ENCODE measurements at regions not wholly inside any gene's neighbourhood (a gene's known extent, or its start where the extent isn't known, plus 50 kb on each side); places are given as distances from the start of the nearest gene placed in this dataset.

DNA sequence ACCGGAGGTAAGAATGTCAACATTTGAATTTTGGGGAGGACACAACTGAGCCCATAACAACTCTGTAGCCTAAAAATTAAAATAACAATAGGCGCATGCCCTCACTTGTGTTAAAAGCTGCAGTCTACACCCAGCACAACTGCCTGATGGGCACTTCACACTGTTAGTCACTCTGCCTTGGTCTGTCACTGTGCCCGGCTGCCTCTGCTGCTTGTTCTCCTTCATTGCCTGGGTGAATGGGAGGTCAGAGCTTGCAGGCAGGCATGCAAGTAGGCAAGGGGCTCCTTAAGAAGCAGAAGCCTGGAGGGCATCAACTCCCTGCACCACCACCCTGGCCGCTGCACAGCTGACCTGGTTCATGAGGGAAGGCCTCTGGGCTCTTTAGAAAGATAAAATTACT lies 374.8 kb downstream of the MID1IP1 start:
- H3K27ac ChIP-seq: no peak overlapping the region
- DNase-seq (ENCODE audit: low spot score): no peak
- no peak overlapping the region for H3K4me3 ChIP-seq
- TF ChIP-seq, protein P1, sequence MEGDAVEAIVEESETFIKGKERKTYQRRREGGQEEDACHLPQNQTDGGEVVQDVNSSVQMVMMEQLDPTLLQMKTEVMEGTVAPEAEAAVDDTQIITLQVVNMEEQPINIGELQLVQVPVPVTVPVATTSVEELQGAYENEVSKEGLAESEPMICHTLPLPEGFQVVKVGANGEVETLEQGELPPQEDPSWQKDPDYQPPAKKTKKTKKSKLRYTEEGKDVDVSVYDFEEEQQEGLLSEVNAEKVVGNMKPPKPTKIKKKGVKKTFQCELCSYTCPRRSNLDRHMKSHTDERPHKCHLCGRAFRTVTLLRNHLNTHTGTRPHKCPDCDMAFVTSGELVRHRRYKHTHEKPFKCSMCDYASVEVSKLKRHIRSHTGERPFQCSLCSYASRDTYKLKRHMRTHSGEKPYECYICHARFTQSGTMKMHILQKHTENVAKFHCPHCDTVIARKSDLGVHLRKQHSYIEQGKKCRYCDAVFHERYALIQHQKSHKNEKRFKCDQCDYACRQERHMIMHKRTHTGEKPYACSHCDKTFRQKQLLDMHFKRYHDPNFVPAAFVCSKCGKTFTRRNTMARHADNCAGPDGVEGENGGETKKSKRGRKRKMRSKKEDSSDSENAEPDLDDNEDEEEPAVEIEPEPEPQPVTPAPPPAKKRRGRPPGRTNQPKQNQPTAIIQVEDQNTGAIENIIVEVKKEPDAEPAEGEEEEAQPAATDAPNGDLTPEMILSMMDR (IDR thresholded peaks at IDR 0.05): no peak

DNA sequence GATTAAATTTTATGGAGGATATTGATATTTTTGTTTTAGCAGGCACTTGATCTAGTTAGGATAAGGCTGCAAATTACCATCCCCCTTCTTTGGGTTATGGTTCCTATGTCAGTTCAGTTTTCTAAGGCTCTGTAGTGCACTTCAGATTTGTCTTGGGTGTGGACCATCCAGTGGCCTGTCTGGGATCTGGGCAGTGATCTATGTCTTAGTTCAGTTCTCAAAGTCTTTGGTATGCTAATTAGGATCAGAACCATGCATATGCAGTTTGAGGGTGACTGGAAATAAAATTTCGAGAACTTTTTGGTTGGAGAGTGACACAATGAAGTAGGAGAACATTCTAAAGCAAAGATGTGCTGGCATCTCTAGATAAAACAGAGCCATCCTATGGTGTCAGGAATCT lies 388.2 kb downstream of the MID1IP1 start:
- TF ChIP-seq, protein P1 (IDR thresholded peaks at IDR 0.05): no peak
- no peak for DNase-seq (ENCODE audit: low spot score)
- no peak overlapping the region for H3K27ac ChIP-seq
- no peak overlapping the region for H3K4me3 ChIP-seq

- no peak overlapping the region for H3K27ac ChIP-seq
- TF ChIP-seq, protein P1 (IDR thresholded peaks at IDR 0.05): no peak
- no peak for DNase-seq (ENCODE audit: low spot score)
- no peak overlapping the region for H3K4me3 ChIP-seq
Measured at GRCh38 chrX:39194673-39195072, 393.4 kb downstream of the MID1IP1 start.

GRCh38 chrX:39195156-39195555 lies 393.9 kb downstream of the MID1IP1 start:
- TF ChIP-seq, protein P1 (IDR thresholded peaks at IDR 0.05): no peak
- DNase-seq (ENCODE audit: low spot score): no peak

DNA sequence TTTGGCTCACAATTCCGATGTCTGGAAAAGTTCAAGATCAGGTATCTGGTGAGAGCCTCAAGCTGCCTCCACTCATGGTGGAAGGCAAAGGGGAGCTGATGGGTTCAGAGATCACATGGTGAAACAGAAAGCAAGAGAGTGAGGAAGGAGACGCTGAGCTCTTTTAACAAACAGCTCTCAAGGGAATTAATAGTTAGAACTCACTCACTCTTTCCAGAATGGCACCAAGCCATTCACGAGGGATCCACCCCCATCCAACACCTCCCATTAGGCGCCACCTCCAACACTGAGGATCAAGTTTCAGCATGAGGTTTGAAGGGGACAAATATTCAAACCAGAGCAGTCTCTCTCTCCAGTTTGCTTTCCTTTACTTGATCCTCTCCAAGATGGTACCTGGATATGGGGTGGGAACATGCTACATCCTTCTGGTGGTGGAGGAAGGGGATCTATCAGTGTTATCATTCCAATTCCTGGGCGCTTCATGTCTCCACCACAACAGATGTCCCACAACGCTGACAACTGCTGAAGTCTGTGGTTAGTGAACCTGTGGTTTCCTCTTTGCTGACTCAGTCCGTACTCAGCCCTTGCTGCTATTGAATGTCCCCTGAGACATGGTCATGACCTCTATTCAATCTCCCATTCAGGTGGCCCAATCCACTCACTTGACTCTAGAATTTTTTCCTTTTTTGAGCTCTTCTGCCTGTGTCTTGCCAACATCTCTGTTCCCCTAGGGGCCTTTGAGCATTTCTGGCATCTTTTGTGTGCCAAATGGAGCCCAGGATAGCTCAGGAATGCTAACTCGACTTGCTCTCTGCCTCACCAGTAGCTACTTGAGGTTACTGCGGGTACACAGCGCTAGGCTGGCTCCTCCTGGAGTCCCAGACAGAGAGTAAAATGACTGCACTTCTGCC lies 395.2 kb downstream of the MID1IP1 start:
- DNase-seq (ENCODE audit: low spot score): no peak
- Histone ChIP-seq H3K27ac (no peak overlapping the region), H3K4me3 (no peak overlapping the region)
- TF ChIP-seq, protein P1 (IDR thresholded peaks at IDR 0.05): no peak

More at GRCh38 chrX:39195156-39195555, 393.9 kb downstream of the MID1IP1 start:
- H3K4me3 ChIP-seq: no peak overlapping the region
- no peak overlapping the region for H3K27ac ChIP-seq

GRCh38 chrX:39199429-39199828 lies 398.2 kb downstream of the MID1IP1 start:
- Histone ChIP-seq H3K4me3 (no peak overlapping the region), H3K27ac (no peak overlapping the region)
- DNase-seq (ENCODE audit: low spot score): no peak
- TF ChIP-seq, protein P1 (IDR thresholded peaks at IDR 0.05): no peak

Data from coronary artery (tissue), 2 donors.